CD4-positive, alpha-beta T cell treated with Interleukin-12 subunit alpha and Interleukin-12 subunit beta, for 1 hour (primary cell): ENCODE measurements at regions not wholly inside any gene's neighbourhood (a gene's known extent, or its start where the extent isn't known, plus 50 kb on each side); places are given as distances from the start of the nearest gene placed in this dataset.
"Not testable (repeated sequence)": the region's sequence is repeated elsewhere in the genome, so short reads cannot be mapped to it uniquely, and the experiment has no call there.

ENCODE experiments used
- DNase-seq: peaks from one replicate; pipeline ENCODE4 v3.0.0-alpha.2; 2020

- no peak for DNase-seq
Observed at GRCh38 chr7:130789436-130789835, 55.4 kb upstream of the KLF14 start.

- no peak for DNase-seq
Observed at GRCh38 chr7:130791746-130792145, 57.7 kb upstream of the KLF14 start.

GRCh38 chr7:130793855-130794618 lies 60.0 kb upstream of the KLF14 start:
- no peak for DNase-seq

GRCh38 chr7:130794619-130794922 lies 60.6 kb upstream of the KLF14 start:
- DNase-seq = no peak

- DNase-seq = not testable (repeated sequence)
Observed at GRCh38 chr7:130796425-130796824, 62.4 kb upstream of the KLF14 start.

GRCh38 chr7:130803127-130803526 lies 69.1 kb upstream of the KLF14 start:
- DNase-seq = no peak

- DNase-seq = no peak
Observed at GRCh38 chr7:130804220-130804619, 70.2 kb upstream of the KLF14 start.

- DNase-seq = not testable (repeated sequence)
Observed at GRCh38 chr7:130812819-130813218, 78.8 kb upstream of the KLF14 start.

GRCh38 chr7:130814778-130815335 lies 80.8 kb upstream of the KLF14 start:
- peak; percentile 2 for DNase-seq

- no peak for DNase-seq
Observed at GRCh38 chr7:130818056-130818455, 84.0 kb upstream of the KLF14 start.

GRCh38 chr7:130821864-130822263 lies 87.9 kb upstream of the KLF14 start:
- DNase-seq = no peak

- no peak for DNase-seq
Observed at GRCh38 chr7:130822642-130823041, 88.6 kb upstream of the KLF14 start.

- DNase-seq = no peak
Observed at GRCh38 chr7:130823060-130823459, 89.1 kb upstream of the KLF14 start.

GRCh38 chr7:130825819-130826218 lies 91.8 kb upstream of the KLF14 start:
- DNase-seq = no peak

- no peak for DNase-seq
Observed at GRCh38 chr7:130829415-130829814, 95.4 kb upstream of the KLF14 start.

GRCh38 chr7:130831322-130831721 lies 97.3 kb upstream of the KLF14 start:
- no peak for DNase-seq

GRCh38 chr7:130831817-130832481 lies 97.9 kb upstream of the KLF14 start:
- DNase-seq = peak; percentile 40

GRCh38 chr7:130838738-130839137 lies 104.7 kb upstream of the KLF14 start:
- DNase-seq = no peak

- DNase-seq = no peak
Observed at GRCh38 chr7:130840599-130840998, 106.6 kb upstream of the KLF14 start.

- DNase-seq = no peak
Observed at GRCh38 chr7:130841416-130841815, 107.4 kb upstream of the KLF14 start.

GRCh38 chr7:130843703-130844102 lies 109.7 kb upstream of the KLF14 start:
- DNase-seq = no peak

GRCh38 chr7:130844811-130845580 lies 111.0 kb upstream of the KLF14 start:
- no peak for DNase-seq

GRCh38 chr7:130845581-130846085 lies 111.6 kb upstream of the KLF14 start:
- DNase-seq = no peak
